ENCODE measurements at regions not wholly inside any gene's neighbourhood (a gene's known extent, or its start where the extent isn't known, plus 50 kb on each side); places are given as distances from the start of the nearest gene placed in this dataset.

GRCh38 chr7:42406358-42406757 is 169.3 kb upstream of the GLI3 start:
- intact Hi-C loops (cut with DNase I), result no loop called here
- no peaks in the 10 kb centered on the region for H3K9me3 ChIP-seq
- H3K4me3 ChIP-seq, result no peak overlapping the region
- no peaks in the 10 kb centered on the region for H3K36me3 ChIP-seq
- no peak overlapping the region for H3K27ac ChIP-seq
- ATAC-seq (no peak), DNase-seq (no peak)
- no peaks in the 10 kb centered on the region for H3K4me1 ChIP-seq
- WGBS, 4 donors, result 94 to 97% (median 96%) methylated on average over 16 of the region's 16 CpGs
- TF ChIP-seq CTCF (IDR thresholded peaks at IDR 0.05), result no peak
- no peak for TF ChIP-seq POLR2A (IDR thresholded peaks at IDR 0.05)
- no peaks in the 10 kb centered on the region for H3K27me3 ChIP-seq

GRCh38 chr7:42405782-42406181 is 168.8 kb upstream of the GLI3 start:
- intact Hi-C loops (cut with DNase I), result no loop called here
- no peaks in the 10 kb centered on the region for H3K9me3 ChIP-seq
- no peaks in the 10 kb centered on the region for H3K27me3 ChIP-seq
- H3K4me3 ChIP-seq, result no peak overlapping the region
- TF ChIP-seq POLR2A (IDR thresholded peaks at IDR 0.05), result no peak
- TF ChIP-seq CTCF (IDR thresholded peaks at IDR 0.05), result no peak
- WGBS, 4 donors, result 83 to 91% (median 91%) methylated on average over 1 of the region's 1 CpG
- H3K36me3 ChIP-seq, result no peaks in the 10 kb centered on the region
- H3K4me1 ChIP-seq, result no peaks in the 10 kb centered on the region
- ATAC-seq (no peak), DNase-seq (no peak)
- H3K27ac ChIP-seq, result no peak overlapping the region

GRCh38 chr7:42403831-42404230 is 166.8 kb upstream of the GLI3 start:
- DNase-seq (no peak), ATAC-seq (no peak)
- WGBS, 4 donors, result 42 to 70% (median 55%) methylated on average over 1 of the region's 1 CpG
- Histone ChIP-seq H3K4me1 (no peaks in the 10 kb centered on the region), H3K27ac (no peak overlapping the region), H3K9me3 (no peaks in the 10 kb centered on the region), H3K27me3 (no peaks in the 10 kb centered on the region), H3K36me3 (no peaks in the 10 kb centered on the region), H3K4me3 (no peak overlapping the region)
- TF ChIP-seq POLR2A (IDR thresholded peaks at IDR 0.05) (no peak), CTCF (IDR thresholded peaks at IDR 0.05) (no peak)
- intact Hi-C loops (cut with DNase I), result no loop called here

GRCh38 chr7:42400961-42401360 is 164.0 kb upstream of the GLI3 start:
- no peak for DNase-seq
- no peak for ATAC-seq
- TF ChIP-seq CTCF (IDR thresholded peaks at IDR 0.05), result no peak
- no peak for TF ChIP-seq POLR2A (IDR thresholded peaks at IDR 0.05)
- Histone ChIP-seq H3K36me3 (no peaks in the 10 kb centered on the region), H3K4me3 (no peak overlapping the region), H3K4me1 (no peaks in the 10 kb centered on the region), H3K27me3 (no peaks in the 10 kb centered on the region), H3K9me3 (no peaks in the 10 kb centered on the region), H3K27ac (no peak overlapping the region)
- intact Hi-C loops (cut with DNase I), result no loop called here
- 85 to 92% (median 88%) methylated on average over 7 of the region's 7 CpGs for WGBS, 4 donors

Data from heart left ventricle (tissue), 16 donors.